GM10266 (cell line): ENCODE measurements at regions not wholly inside any gene's neighbourhood (a gene's known extent, or its start where the extent isn't known, plus 50 kb on each side); places are given as distances from the start of the nearest gene placed in this dataset.

ENCODE experiments used
- DNase-seq: peaks from one replicate; pipeline ENCODE4 v3.0.0; 2012; ENCODE audit errors: extremely low spot score
- TF ChIP-seq, protein P1 (sequence below): IDR thresholded peaks from 2 replicates; pipeline ENCODE4 v1.5.1; 2012; ENCODE audit warnings: mild to moderate bottlenecking, low read depth; ENCODE audit not compliant: control insufficient read depth, insufficient read depth; ENCODE audit errors: missing control alignments

- TF ChIP-seq, protein P1, sequence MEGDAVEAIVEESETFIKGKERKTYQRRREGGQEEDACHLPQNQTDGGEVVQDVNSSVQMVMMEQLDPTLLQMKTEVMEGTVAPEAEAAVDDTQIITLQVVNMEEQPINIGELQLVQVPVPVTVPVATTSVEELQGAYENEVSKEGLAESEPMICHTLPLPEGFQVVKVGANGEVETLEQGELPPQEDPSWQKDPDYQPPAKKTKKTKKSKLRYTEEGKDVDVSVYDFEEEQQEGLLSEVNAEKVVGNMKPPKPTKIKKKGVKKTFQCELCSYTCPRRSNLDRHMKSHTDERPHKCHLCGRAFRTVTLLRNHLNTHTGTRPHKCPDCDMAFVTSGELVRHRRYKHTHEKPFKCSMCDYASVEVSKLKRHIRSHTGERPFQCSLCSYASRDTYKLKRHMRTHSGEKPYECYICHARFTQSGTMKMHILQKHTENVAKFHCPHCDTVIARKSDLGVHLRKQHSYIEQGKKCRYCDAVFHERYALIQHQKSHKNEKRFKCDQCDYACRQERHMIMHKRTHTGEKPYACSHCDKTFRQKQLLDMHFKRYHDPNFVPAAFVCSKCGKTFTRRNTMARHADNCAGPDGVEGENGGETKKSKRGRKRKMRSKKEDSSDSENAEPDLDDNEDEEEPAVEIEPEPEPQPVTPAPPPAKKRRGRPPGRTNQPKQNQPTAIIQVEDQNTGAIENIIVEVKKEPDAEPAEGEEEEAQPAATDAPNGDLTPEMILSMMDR = no peak
- no peak for DNase-seq
Measured at GRCh38 chr7:82625377-82625776, 181.8 kb upstream of the CACNA2D1 start.

DNA sequence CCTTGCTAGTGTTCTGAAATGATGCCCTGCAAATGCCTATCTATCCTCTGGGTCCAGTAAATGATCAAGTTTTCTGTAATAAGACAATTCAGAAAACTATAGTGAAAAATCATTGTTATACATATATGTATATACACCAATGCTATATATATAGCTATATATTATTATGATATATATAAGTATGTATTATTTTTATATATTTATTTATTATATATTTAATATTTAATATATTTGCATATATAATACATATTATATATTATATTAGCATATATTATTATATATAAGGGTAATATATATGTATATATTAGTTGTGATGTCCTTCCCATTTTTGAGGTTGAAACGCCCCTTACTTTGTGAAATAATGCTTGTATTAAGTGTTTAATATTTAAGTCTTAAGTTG lies 181.4 kb upstream of the CACNA2D1 start:
- TF ChIP-seq, protein P1 = no peak
- no peak for DNase-seq

DNA sequence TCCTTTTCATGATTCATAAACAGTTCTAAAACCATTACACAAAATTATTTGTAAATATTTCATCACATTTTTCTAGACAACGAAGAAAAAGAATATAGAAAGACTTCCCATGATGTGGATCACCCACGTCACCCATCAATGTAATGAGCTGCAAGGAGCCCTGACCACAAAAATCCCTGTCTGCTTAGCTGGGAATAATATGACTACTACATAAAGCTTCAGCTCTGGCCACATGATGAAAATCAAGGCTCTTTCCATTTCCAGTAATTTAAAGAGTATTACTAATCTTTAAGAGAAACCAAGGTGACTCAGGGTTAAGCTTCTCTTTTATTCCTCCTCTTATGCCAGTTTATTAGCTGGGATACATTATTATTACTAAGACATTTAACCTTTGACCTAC lies 180.8 kb upstream of the CACNA2D1 start:
- TF ChIP-seq, protein P1 = no peak
- DNase-seq = no peak

GRCh38 chr7:82623812-82624211 lies 180.2 kb upstream of the CACNA2D1 start:
- DNase-seq = no peak
- TF ChIP-seq, protein P1 = no peak

- TF ChIP-seq, protein P1 = no peak
- DNase-seq = no peak
Measured at GRCh38 chr7:82617156-82617555, 173.6 kb upstream of the CACNA2D1 start.

GRCh38 chr7:82616059-82616728 lies 172.6 kb upstream of the CACNA2D1 start:
- DNase-seq = no peak
- TF ChIP-seq, protein P1 = no peak

- TF ChIP-seq, protein P1 = no peak
Measured at GRCh38 chr7:82615527-82615926, 171.9 kb upstream of the CACNA2D1 start.

More at GRCh38 chr7:82615527-82615926, 171.9 kb upstream of the CACNA2D1 start:
- peak; percentile 10 for DNase-seq
